NCI-H2196 treated with DMSO at 0.1 percent for 48 hours (cell line): ENCODE measurements at regions not wholly inside any gene's neighbourhood (a gene's known extent, or its start where the extent isn't known, plus 50 kb on each side); places are given as distances from the start of the nearest gene placed in this dataset.
A peak's percentile ranks its signal among the peaks of the same experiment; 100 is the strongest.

Source experiments
- DNase-seq: peaks from one replicate; lab custom pipeline; 2025; ENCODE audit not compliant: unreplicated experiment; lab: John Stamatoyannopoulos, UW

GRCh38 chr7:25358926-25359325 is 130.6 kb upstream of the NPVF start:
- no peak for DNase-seq

- peak; percentile 3 for DNase-seq
Measured at GRCh38 chr7:25359471-25360059, 131.3 kb upstream of the NPVF start.

GRCh38 chr7:25360451-25360850 is 132.2 kb upstream of the NPVF start:
- no peak for DNase-seq

- DNase-seq: no peak
Measured at GRCh38 chr7:25361387-25361786, 133.1 kb upstream of the NPVF start.

GRCh38 chr7:25361863-25362262 is 133.6 kb upstream of the NPVF start:
- no peak for DNase-seq

GRCh38 chr7:25368599-25369201 is 140.4 kb upstream of the NPVF start:
- no peak for DNase-seq

DNA sequence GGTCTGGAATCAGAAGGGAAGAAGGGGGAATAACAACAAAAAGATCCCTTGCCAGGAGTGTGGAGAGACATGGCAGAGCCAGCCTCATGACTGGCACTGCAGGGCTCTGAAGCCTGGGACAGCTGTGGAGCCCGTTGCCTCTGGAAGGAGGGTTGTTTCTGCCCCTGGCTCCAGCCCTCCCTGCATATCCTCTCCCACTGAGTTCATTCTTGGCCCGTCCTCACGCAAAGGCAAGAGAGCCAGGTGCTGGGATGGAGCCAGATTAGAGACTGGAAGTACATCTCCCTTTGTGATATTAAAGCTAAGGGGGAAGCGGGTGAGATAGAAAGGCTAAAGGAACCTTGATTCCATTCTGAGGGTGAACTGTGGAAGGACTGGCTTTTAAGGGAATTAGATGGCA is 141.5 kb upstream of the NPVF start:
- no peak for DNase-seq

DNA sequence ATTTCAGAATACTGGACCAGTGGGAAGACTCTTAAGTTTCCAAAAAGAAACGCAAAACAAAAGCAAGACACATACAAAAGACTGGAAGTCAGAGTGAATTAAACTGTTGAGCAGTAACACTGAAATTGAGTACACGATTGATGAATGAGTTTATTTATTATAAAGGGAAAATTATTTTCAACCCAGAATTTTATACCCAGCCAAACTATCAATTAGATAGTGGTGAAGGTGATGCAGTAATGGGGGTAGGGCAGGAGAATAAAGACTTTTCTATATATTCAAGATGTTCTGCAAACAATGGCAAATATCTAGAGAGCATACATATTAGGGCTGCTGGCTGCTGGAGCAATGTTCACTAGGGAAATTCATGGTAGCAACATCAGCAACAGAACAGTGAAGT is 143.7 kb upstream of the NPVF start:
- DNase-seq: no peak

DNA sequence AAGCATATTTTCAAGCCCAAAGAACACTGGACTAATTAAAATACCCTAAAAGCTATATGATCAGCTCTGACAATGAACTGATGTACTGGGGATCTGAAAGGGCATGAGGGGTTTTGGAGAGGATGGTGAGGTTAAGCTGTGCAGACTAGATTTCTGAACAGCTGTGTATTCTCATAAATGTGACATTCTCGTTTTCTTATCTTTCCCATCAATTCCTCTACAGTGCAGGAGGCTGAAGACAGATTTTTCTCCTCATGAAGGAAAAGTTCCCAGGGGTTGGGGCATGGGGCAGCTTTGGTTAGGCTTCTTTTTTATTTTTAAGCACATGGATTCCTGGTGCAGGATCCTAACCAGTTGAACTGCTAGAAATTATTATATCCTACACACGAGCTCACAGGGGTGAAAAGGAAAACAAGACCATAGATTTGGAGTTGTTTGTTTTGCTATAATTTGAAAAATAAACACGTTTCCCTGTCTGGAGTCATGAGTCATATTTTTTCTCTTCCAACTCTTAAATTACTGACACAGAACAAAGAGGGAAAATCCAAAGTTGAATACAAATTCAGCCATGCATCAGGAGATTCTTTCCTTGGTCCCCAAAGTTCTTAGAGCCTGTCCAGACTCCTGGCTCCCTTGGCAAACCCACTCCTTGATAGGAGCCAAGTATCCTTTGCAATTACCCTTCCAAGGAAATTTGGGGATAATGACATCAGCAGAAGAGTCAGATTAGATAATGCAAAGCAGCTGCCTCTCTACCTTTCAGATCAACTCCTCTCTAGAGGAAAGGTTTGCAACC is 147.7 kb upstream of the NPVF start:
- no peak for DNase-seq

DNA sequence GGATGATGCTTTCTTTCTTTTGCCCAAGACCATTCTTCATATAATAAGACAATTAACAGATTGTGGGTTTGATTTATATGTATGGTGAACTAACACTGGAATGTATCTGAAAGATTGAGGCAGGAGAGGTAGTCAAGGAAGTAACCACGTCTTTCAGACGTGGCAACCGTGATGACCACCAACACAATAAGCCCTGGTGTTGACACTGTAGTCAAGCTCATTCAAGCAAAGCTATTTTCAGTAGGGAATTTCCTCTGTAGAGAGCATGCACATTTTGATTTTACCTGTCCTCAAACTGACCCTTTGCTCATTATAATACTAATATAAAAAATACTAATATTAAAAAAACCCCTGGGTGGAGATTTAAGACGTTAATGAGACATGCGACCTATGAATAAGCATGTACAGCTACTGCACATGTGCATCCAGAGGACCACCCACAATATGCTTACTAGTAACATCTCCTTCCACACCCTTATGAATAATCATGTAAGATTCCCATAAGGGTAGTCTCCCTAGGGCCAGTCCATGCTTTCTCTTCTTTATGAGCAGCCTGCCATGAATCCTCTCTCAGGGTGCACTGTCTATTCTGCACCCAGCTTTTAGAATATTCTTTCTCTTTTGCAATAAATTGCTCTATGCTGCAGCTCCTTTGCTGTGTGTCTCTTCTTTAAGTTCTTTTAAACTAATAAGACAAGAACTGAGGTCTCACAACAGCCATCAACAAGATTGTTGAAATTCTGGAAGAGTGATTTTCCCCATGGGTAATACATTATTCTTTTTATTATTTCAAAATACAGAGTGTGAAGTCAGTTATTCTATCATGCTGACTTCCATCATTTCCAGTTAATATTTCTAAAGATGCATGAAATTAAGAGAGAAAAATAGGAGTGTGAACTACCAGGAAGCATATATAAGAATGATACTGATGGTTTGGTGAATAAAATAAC is 151.3 kb upstream of the NPVF start:
- DNase-seq: no peak

GRCh38 chr7:25381818-25382589 is 153.7 kb upstream of the NPVF start:
- no peak for DNase-seq

- no peak for DNase-seq
Measured at GRCh38 chr7:25382869-25383268, 154.6 kb upstream of the NPVF start.

DNA sequence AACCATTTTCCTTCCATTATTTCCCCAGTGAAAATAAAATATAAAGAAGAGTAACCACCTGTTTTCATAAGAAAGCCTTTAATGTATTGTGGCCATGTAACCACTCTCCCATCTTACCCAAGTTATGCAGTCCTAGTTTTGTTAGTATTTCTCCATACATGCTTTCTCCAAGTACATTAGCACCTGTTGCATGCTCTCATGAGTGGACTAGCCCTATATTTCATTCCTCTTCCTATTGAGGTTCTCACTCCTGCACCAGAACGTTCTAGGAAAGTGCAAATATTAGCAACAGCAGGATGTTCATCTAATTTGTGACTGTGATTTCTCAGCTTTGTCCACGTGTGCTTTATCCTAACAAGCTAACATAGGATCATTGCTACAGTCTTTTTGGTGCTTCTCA is 155.1 kb upstream of the NPVF start:
- DNase-seq: no peak

GRCh38 chr7:25384788-25385505 is 156.7 kb upstream of the NPVF start:
- no peak for DNase-seq

DNA sequence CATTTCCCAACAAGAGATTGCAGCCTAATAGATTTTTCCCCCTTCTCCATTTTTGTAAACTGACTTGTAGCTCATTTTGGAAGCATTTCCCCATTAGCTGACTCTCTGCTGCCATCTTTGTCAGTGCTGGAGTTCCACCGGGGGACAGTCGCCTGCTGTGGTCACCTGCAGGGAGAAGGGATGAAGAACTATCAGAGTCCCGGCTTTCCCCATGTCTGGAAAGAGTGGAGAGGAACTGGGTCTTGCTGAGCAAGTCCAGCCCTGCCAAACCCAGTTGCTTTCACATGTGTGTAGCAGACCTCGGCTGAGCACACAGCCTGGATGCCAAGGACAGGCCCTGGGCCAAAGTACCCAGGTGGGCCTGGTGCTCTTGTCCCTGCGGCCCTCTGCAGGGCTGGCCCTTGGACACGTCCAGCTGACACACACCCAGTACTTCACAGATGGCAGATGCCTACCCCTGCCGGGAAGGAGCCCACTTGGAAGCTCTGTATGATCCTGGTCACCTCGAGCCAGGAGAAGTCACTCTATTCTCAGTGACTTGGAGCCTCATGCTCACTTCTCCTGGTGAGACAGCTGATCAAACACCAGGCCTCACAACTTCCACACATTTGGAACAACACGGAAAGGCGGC is 157.3 kb upstream of the NPVF start:
- DNase-seq: no peak

- DNase-seq: no peak
Measured at GRCh38 chr7:25386311-25386744, 158.0 kb upstream of the NPVF start.

DNA sequence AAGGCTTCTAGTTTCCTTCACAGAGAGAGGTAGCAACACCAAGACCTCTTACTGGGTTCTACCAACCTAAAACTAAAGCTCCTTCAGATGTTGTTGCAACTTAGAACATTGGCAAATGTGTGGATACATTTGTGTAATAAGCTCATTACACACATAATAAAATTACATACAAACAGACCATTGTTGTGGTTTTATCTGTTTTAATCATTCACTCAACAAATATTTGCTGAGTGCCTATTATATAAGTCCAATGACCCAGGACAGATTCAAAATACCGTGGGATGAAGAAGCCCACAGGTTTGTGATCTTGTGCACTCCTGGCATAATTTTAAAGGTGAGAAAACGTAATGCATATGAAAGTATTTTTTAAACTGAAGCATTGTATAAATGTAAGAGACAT is 160.4 kb upstream of the NPVF start:
- no peak for DNase-seq

DNA sequence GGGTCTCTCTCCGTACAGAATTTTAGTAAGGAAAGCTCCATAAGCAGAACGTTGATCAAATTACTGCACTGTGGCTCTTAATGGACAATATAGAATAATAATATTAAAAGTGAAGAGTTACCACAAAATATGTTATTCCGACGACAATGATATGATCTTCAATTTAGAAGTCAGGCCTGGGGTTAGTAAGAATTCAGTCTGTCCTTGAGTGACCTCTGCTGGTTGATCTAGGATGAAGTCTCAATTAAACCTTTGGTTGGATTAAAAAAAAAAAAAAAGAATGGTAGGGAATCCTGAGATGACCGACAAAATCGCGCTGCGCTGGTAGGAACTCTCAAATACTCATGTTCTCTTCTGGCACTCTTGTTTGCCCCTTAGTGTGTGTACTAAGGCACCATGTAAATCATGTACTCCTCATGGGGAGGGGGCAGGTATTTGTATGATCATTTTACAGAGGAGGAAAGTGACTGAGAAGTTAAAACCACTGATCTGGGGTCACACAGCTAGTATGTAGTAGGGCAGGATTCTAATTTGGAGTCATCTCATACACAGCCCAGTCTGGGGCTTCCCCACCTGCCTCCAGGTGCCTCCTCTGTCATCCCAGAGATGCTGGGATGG is 161.3 kb upstream of the NPVF start:
- DNase-seq: no peak

- no peak for DNase-seq
Measured at GRCh38 chr7:25391295-25391861, 163.1 kb upstream of the NPVF start.
